Activated T-helper 17 cell treated with anti-CD3 and anti-CD28 coated beads, Interleukin-2, amount 50 U/mL, for 72 hours (primary cell): ENCODE measurements at regions not wholly inside any gene's neighbourhood (a gene's known extent, or its start where the extent isn't known, plus 50 kb on each side); places are given as distances from the start of the nearest gene placed in this dataset.

Experiments used
- ATAC-seq: fragments of 150-1000 bp; cut with Tn5 transposase; replicated peaks from 2 replicates; pipeline ENCODE4 v1.10.0; 2021; ENCODE audit warnings: mild to moderate bottlenecking, moderate library complexity
- H3K27ac Mint-ChIP-seq: one replicate; pipeline ENCODE4 v1.8.0; 2022; ENCODE audit warnings: mixed read lengths
- H3K27me3 Mint-ChIP-seq: one replicate; pipeline ENCODE4 v1.8.0; 2022; ENCODE audit warnings: mixed read lengths
- H3K36me3 Mint-ChIP-seq: one replicate; pipeline ENCODE4 v1.8.0; 2022; ENCODE audit warnings: low read depth, mild to moderate bottlenecking, mixed read lengths
- H3K4me1 Mint-ChIP-seq: one replicate; pipeline ENCODE4 v1.8.0; 2022; ENCODE audit warnings: mixed read lengths
- H3K4me3 Mint-ChIP-seq: one replicate; pipeline ENCODE4 v1.8.0; 2022; ENCODE audit warnings: mild to moderate bottlenecking, mixed read lengths
- H3K9me3 Mint-ChIP-seq: one replicate; pipeline ENCODE4 v1.8.0; 2022; ENCODE audit warnings: mixed read lengths

GRCh38 chr4:160276785-160277325, 1174.0 kb downstream of the RAPGEF2 start:
- Mint-ChIP-seq H3K4me3 (no peak overlapping the region), H3K36me3 (no peaks in the 10 kb centered on the region)

GRCh38 chr4:160283081-160283480, 1180.2 kb downstream of the RAPGEF2 start:
- no peak for ATAC-seq
- peaks cover 23% of the 10 kb centered on the region for H3K9me3 Mint-ChIP-seq
- no peak overlapping the region for H3K27ac Mint-ChIP-seq
- no peaks in the 10 kb centered on the region for H3K4me1 Mint-ChIP-seq
- no peak overlapping the region for H3K4me3 Mint-ChIP-seq
- no peaks in the 10 kb centered on the region for H3K36me3 Mint-ChIP-seq
- H3K27me3 Mint-ChIP-seq: no peaks in the 10 kb centered on the region

More at GRCh38 chr4:160276785-160277325, 1174.0 kb downstream of the RAPGEF2 start:
- Mint-ChIP-seq H3K27me3 (no peaks in the 10 kb centered on the region), H3K9me3 (peaks cover 31% of the 10 kb centered on the region), H3K4me1 (no peaks in the 10 kb centered on the region), H3K27ac (no peak overlapping the region)
- ATAC-seq: no peak

- Mint-ChIP-seq H3K4me1 (no peaks in the 10 kb centered on the region), H3K27me3 (no peaks in the 10 kb centered on the region), H3K9me3 (peaks cover 21% of the 10 kb centered on the region), H3K4me3 (no peak overlapping the region), H3K27ac (no peak overlapping the region), H3K36me3 (no peaks in the 10 kb centered on the region)
- no peak for ATAC-seq
Observed at GRCh38 chr4:160284516-160284915, 1181.6 kb downstream of the RAPGEF2 start.

GRCh38 chr4:160286051-160286450, 1183.2 kb downstream of the RAPGEF2 start:
- Mint-ChIP-seq H3K9me3 (peaks cover 7% of the 10 kb centered on the region), H3K36me3 (no peaks in the 10 kb centered on the region), H3K27ac (no peak overlapping the region), H3K4me1 (no peaks in the 10 kb centered on the region), H3K4me3 (no peak overlapping the region), H3K27me3 (no peaks in the 10 kb centered on the region)
- no peak for ATAC-seq

GRCh38 chr4:160296476-160296875, 1193.6 kb downstream of the RAPGEF2 start:
- Mint-ChIP-seq H3K36me3 (no peaks in the 10 kb centered on the region), H3K4me3 (no peak overlapping the region), H3K4me1 (no peaks in the 10 kb centered on the region), H3K9me3 (peaks cover 6% of the 10 kb centered on the region), H3K27ac (no peak overlapping the region), H3K27me3 (no peaks in the 10 kb centered on the region)
- ATAC-seq: no peak

GRCh38 chr4:160299177-160299576, 1196.3 kb downstream of the RAPGEF2 start:
- no peak overlapping the region for H3K27ac Mint-ChIP-seq
- no peak for ATAC-seq
- H3K9me3 Mint-ChIP-seq: peaks cover 6% of the 10 kb centered on the region
- H3K27me3 Mint-ChIP-seq: no peaks in the 10 kb centered on the region
- H3K36me3 Mint-ChIP-seq: no peaks in the 10 kb centered on the region
- H3K4me1 Mint-ChIP-seq: no peaks in the 10 kb centered on the region
- no peak overlapping the region for H3K4me3 Mint-ChIP-seq

- Mint-ChIP-seq H3K36me3 (no peaks in the 10 kb centered on the region), H3K4me3 (no peak overlapping the region)
Observed at GRCh38 chr4:160299608-160300007, 1196.7 kb downstream of the RAPGEF2 start.

GRCh38 chr4:160316036-160316435, 1213.2 kb downstream of the RAPGEF2 start:
- Mint-ChIP-seq H3K4me1 (no peaks in the 10 kb centered on the region), H3K27ac (no peak overlapping the region), H3K4me3 (no peak overlapping the region), H3K9me3 (peaks cover 3% of the 10 kb centered on the region), H3K36me3 (no peaks in the 10 kb centered on the region), H3K27me3 (no peaks in the 10 kb centered on the region)
- no peak for ATAC-seq

More at GRCh38 chr4:160299608-160300007, 1196.7 kb downstream of the RAPGEF2 start:
- Mint-ChIP-seq H3K27me3 (no peaks in the 10 kb centered on the region), H3K27ac (no peak overlapping the region), H3K4me1 (no peaks in the 10 kb centered on the region), H3K9me3 (peaks cover 6% of the 10 kb centered on the region)
- ATAC-seq: no peak

GRCh38 chr4:160318567-160319220, 1215.8 kb downstream of the RAPGEF2 start:
- no peak for ATAC-seq
- H3K27ac Mint-ChIP-seq: no peak overlapping the region
- H3K4me3 Mint-ChIP-seq: no peak overlapping the region
- H3K27me3 Mint-ChIP-seq: no peaks in the 10 kb centered on the region
- H3K9me3 Mint-ChIP-seq: peaks cover 5% of the 10 kb centered on the region
- no peaks in the 10 kb centered on the region for H3K4me1 Mint-ChIP-seq
- H3K36me3 Mint-ChIP-seq: no peaks in the 10 kb centered on the region

- Mint-ChIP-seq H3K4me1 (no peaks in the 10 kb centered on the region), H3K4me3 (no peak overlapping the region), H3K27ac (no peak overlapping the region), H3K9me3 (peaks cover 5% of the 10 kb centered on the region), H3K36me3 (no peaks in the 10 kb centered on the region), H3K27me3 (no peaks in the 10 kb centered on the region)
- no peak for ATAC-seq
Observed at GRCh38 chr4:160319221-160319867, 1216.5 kb downstream of the RAPGEF2 start.

- no peak for ATAC-seq
- Mint-ChIP-seq H3K4me1 (no peaks in the 10 kb centered on the region), H3K4me3 (no peak overlapping the region), H3K36me3 (no peaks in the 10 kb centered on the region), H3K27ac (no peak overlapping the region), H3K27me3 (no peaks in the 10 kb centered on the region), H3K9me3 (peaks cover 5% of the 10 kb centered on the region)
Observed at GRCh38 chr4:160319868-160320260, 1217.0 kb downstream of the RAPGEF2 start.

GRCh38 chr4:160326110-160326509, 1223.2 kb downstream of the RAPGEF2 start:
- no peak overlapping the region for H3K4me3 Mint-ChIP-seq
- ATAC-seq: no peak
- H3K36me3 Mint-ChIP-seq: no peaks in the 10 kb centered on the region
- H3K4me1 Mint-ChIP-seq: no peaks in the 10 kb centered on the region
- no peak overlapping the region for H3K27ac Mint-ChIP-seq
- peaks cover under 1% of the 10 kb centered on the region for H3K9me3 Mint-ChIP-seq
- H3K27me3 Mint-ChIP-seq: no peaks in the 10 kb centered on the region

- Mint-ChIP-seq H3K27ac (no peak overlapping the region), H3K4me3 (no peak overlapping the region), H3K9me3 (no peaks in the 10 kb centered on the region), H3K27me3 (no peaks in the 10 kb centered on the region), H3K36me3 (no peaks in the 10 kb centered on the region), H3K4me1 (no peaks in the 10 kb centered on the region)
- no peak for ATAC-seq
Observed at GRCh38 chr4:160347197-160347596, 1244.3 kb downstream of the RAPGEF2 start.

- no peak for ATAC-seq
- Mint-ChIP-seq H3K27me3 (no peaks in the 10 kb centered on the region), H3K9me3 (peaks cover 5% of the 10 kb centered on the region), H3K4me3 (no peak overlapping the region), H3K27ac (no peak overlapping the region), H3K4me1 (no peaks in the 10 kb centered on the region), H3K36me3 (no peaks in the 10 kb centered on the region)
Observed at GRCh38 chr4:160350944-160351343, 1248.1 kb downstream of the RAPGEF2 start.

- ATAC-seq: no peak
- H3K4me3 Mint-ChIP-seq: no peak overlapping the region
- no peaks in the 10 kb centered on the region for H3K36me3 Mint-ChIP-seq
- H3K4me1 Mint-ChIP-seq: no peaks in the 10 kb centered on the region
- H3K9me3 Mint-ChIP-seq: peaks cover 5% of the 10 kb centered on the region
- H3K27me3 Mint-ChIP-seq: no peaks in the 10 kb centered on the region
- no peak overlapping the region for H3K27ac Mint-ChIP-seq
Observed at GRCh38 chr4:160352637-160353036, 1249.8 kb downstream of the RAPGEF2 start.
